HCT116 (cell line): ENCODE measurements at regions not wholly inside any gene's neighbourhood (a gene's known extent, or its start where the extent isn't known, plus 50 kb on each side); places are given as distances from the start of the nearest gene placed in this dataset.

Experiments used
- ATAC-seq: fragments of 200-7000 bp; cut with Tn5 transposase; 2 replicates; pipeline ENCODE4 v1.9.1; 2020; ENCODE audit warnings: mild to moderate bottlenecking, moderate library complexity
- BruUV-seq: library from RNA; stranded (reverse); fragments of 400-500 nt; replicated peaks from 2 replicates; lab custom pipeline; 2021; lab: Mats Ljungman, UMichigan
- CTCF ChIA-PET: fragments of 300-600 bp; sonication (Branson Sonifier 250); formaldehyde crosslinking; loops from one replicate; lab custom pipeline; 2021; ENCODE audit warnings: antibody characterized with exemption; lab: Charles Lee
- POLR2A ChIA-PET: fragments of 300-600, 350-600 bp; sonication (Branson Sonifier 250); formaldehyde crosslinking; loops from one replicate; lab custom pipeline; 2021; ENCODE audit warnings: antibody characterized with exemption; lab: Charles Lee
- RAD21 ChIA-PET, 2 experiments: fragments of 300-600 bp; sonication (Branson Sonifier 250); formaldehyde crosslinking; loops; one replicate each; lab custom pipeline; 2023; ENCODE audit warnings: low total read pairs in 2 of 2; ENCODE audit not compliant: uncharacterized antibody in 2 of 2, unreplicated experiment in 2 of 2, low non-redundant PET in 1 of 2; lab: Charles Lee
- DNase-seq: peaks from one replicate; pipeline ENCODE4 v3.0.0-alpha.2; 2010; ENCODE audit warnings: low read depth, low spot score
- H2AFZ ChIP-seq: fragments of 200-600 bp; shearing (Covaris generic), sonication (generic); 2 replicates; pipeline ENCODE4 v1.6.1; 2017; ENCODE audit warnings: low read depth, mixed run types, mixed read lengths, antibody characterized with exemption, low read length; ENCODE audit not compliant: poor library complexity, severe bottlenecking
- H3K27ac ChIP-seq: 2 replicates; pipeline ENCODE4 v1.5.1; 2012; ENCODE audit warnings: low read depth, low read length
- H3K27me3 ChIP-seq: fragments of 200-600 bp; sonication (generic); 2 replicates; pipeline ENCODE4 v1.6.1; 2016; ENCODE audit warnings: mixed run types, low read length, mixed read lengths; ENCODE audit not compliant: insufficient read depth
- H3K36me3 ChIP-seq, 2 experiments: fragments of 200-500 bp in 1 of 2; fragments of 200-600 bp in 1 of 2; sonication (Bioruptor generic) in 1 of 2; sonication (generic) in 1 of 2; 2 replicates each; pipeline versions ENCODE4 v1.5.1 to v1.6.1; 2014 to 2016; ENCODE audit warnings: low read length in 2 of 2, inconsistent platforms in 1 of 2, mixed read lengths in 1 of 2, mixed run types in 1 of 2; ENCODE audit not compliant: insufficient read depth in 2 of 2, control insufficient read depth in 1 of 2
- H3K4me1 ChIP-seq, 2 experiments: fragments of 200-600 bp in 1 of 2; sonication (generic) in 1 of 2; 2 replicates each; pipeline versions ENCODE4 v1.5.1 to v1.6.1; 2012 to 2017; ENCODE audit warnings: low read length in 2 of 2, inconsistent platforms in 1 of 2, mild to moderate bottlenecking in 1 of 2, mixed read lengths in 1 of 2, mixed run types in 1 of 2, moderate library complexity in 1 of 2; ENCODE audit not compliant: insufficient read depth in 2 of 2, control insufficient read depth in 1 of 2
- H3K4me2 ChIP-seq: fragments of 200-600 bp; sonication (generic); 2 replicates; pipeline ENCODE4 v1.6.1; 2017; ENCODE audit warnings: mixed run types, low read length, mixed read lengths
- H3K4me3 ChIP-seq, 2 experiments: fragments of 200-600 bp in 1 of 2; sonication (generic) in 1 of 2; replicated peaks in 1 of 2; 2 replicates each; pipeline ENCODE4 v1.5.1; 2011 to 2016; ENCODE audit warnings: low read length in 2 of 2, control low read depth in 1 of 2, low read depth in 1 of 2, mild to moderate bottlenecking in 1 of 2, mixed read lengths in 1 of 2, mixed run types in 1 of 2
- H3K79me2 ChIP-seq: fragments of 200-600 bp; sonication (generic); 2 replicates; pipeline ENCODE4 v1.6.1; 2017; ENCODE audit warnings: mild to moderate bottlenecking, mixed run types, low read length, moderate library complexity, mixed read lengths; ENCODE audit not compliant: insufficient read depth
- H3K9ac ChIP-seq: fragments of 200-600 bp; sonication (generic); 2 replicates; pipeline ENCODE4 v1.6.1; 2016; ENCODE audit warnings: low read length, mixed read lengths
- H3K9me2 ChIP-seq: fragments of 200-600 bp; sonication (generic), shearing (Covaris generic); 2 replicates; pipeline ENCODE4 v1.6.1; 2017; ENCODE audit warnings: mixed run types, mild to moderate bottlenecking, moderate library complexity; ENCODE audit not compliant: insufficient read depth
- H3K9me3 ChIP-seq, 2 experiments: fragments of 200-500 bp in 1 of 2; fragments of 200-600 bp in 1 of 2; sonication (Bioruptor generic) in 1 of 2; sonication (generic) in 1 of 2; 2 replicates each; pipeline ENCODE4 v1.6.1; 2014 to 2017; ENCODE audit warnings: low read length in 2 of 2, mixed read lengths in 2 of 2, inconsistent platforms in 1 of 2, low read depth in 1 of 2, mild to moderate bottlenecking in 1 of 2, mixed run types in 1 of 2, moderate library complexity in 1 of 2; ENCODE audit not compliant: control insufficient read depth in 1 of 2, insufficient read depth in 1 of 2
- H4K20me1 ChIP-seq: fragments of 200-600 bp; sonication (generic), shearing (Covaris generic); 2 replicates; pipeline ENCODE4 v1.6.1; 2017; ENCODE audit warnings: mixed run types, mild to moderate bottlenecking, moderate library complexity; ENCODE audit not compliant: insufficient read depth
- CBX3 ChIP-seq: IDR thresholded peaks from 2 replicates; pipeline ENCODE4 v1.6.1; 2012; ENCODE audit warnings: low read depth
- ELF1 ChIP-seq: IDR thresholded peaks from 2 replicates; pipeline ENCODE4 v1.6.1; 2012; ENCODE audit warnings: low read depth, borderline replicate concordance
- FOSL1 ChIP-seq: IDR thresholded peaks from 2 replicates; pipeline ENCODE4 v1.6.1; 2012; ENCODE audit warnings: low read depth
- JUND ChIP-seq: IDR thresholded peaks from 2 replicates; pipeline ENCODE4 v1.6.1; 2012
- SIN3A ChIP-seq: IDR thresholded peaks from 2 replicates; pipeline ENCODE4 v1.6.1; 2012; ENCODE audit warnings: low read depth
- YY1 ChIP-seq: IDR thresholded peaks from 2 replicates; pipeline ENCODE4 v1.6.1; 2011; ENCODE audit warnings: low read length, low read depth, moderate library complexity, mild to moderate bottlenecking; ENCODE audit not compliant: insufficient replicate concordance; ENCODE audit errors: extremely low read depth
- ZFX ChIP-seq: fragments of 450-650 bp; IDR thresholded peaks from 2 replicates; pipeline ENCODE4 v1.6.1; 2017
- intact Hi-C: fragments of 100-400 bp; cut with micrococcal nuclease; formaldehyde crosslinking; loops from 2 replicates; pipeline ENCODE4 v1.10.0; 2022
- TF ChIP-seq, protein P1 (sequence below): IDR thresholded peaks from 2 replicates; pipeline ENCODE4 v1.6.1; 2012; ENCODE audit warnings: low read depth

DNA sequence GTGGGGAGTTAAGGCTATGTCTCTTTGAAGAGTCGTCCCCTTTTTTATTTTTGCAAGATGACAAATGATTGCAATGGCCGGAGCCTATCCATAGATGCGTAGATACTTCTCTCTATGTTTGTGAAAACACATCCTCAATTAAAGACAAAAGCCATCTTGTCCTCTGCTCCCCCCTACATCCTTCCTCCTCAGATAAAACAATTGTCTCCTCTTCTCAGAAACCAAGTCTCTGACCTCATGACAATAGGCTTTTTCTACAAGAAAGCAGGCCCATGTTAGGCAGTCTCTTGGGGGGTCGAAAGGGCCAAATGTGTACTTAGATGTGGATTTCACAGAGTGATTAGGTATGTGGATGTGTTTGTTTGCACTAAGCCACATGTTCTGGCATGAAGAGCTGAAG lies 51.1 kb upstream of the SSTR4 start:
- Histone ChIP-seq H2AFZ (no peak overlapping the region), H3K9me3 (no peaks in the 10 kb centered on the region), H3K4me3 (no peak overlapping the region), H3K36me3 (no peaks in the 10 kb centered on the region), H3K9me2 (no peaks in the 10 kb centered on the region), H3K79me2 (no peaks in the 10 kb centered on the region), H3K9ac (no peak overlapping the region), H3K4me1 (no peaks in the 10 kb centered on the region), H3K27ac (no peak overlapping the region), H3K27me3 (peaks cover 47% of the 10 kb centered on the region), H4K20me1 (no peaks in the 10 kb centered on the region), H3K4me2 (no peak overlapping the region)
- TF ChIP-seq, protein P1, sequence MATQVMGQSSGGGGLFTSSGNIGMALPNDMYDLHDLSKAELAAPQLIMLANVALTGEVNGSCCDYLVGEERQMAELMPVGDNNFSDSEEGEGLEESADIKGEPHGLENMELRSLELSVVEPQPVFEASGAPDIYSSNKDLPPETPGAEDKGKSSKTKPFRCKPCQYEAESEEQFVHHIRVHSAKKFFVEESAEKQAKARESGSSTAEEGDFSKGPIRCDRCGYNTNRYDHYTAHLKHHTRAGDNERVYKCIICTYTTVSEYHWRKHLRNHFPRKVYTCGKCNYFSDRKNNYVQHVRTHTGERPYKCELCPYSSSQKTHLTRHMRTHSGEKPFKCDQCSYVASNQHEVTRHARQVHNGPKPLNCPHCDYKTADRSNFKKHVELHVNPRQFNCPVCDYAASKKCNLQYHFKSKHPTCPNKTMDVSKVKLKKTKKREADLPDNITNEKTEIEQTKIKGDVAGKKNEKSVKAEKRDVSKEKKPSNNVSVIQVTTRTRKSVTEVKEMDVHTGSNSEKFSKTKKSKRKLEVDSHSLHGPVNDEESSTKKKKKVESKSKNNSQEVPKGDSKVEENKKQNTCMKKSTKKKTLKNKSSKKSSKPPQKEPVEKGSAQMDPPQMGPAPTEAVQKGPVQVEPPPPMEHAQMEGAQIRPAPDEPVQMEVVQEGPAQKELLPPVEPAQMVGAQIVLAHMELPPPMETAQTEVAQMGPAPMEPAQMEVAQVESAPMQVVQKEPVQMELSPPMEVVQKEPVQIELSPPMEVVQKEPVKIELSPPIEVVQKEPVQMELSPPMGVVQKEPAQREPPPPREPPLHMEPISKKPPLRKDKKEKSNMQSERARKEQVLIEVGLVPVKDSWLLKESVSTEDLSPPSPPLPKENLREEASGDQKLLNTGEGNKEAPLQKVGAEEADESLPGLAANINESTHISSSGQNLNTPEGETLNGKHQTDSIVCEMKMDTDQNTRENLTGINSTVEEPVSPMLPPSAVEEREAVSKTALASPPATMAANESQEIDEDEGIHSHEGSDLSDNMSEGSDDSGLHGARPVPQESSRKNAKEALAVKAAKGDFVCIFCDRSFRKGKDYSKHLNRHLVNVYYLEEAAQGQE = no peak
- TF ChIP-seq CBX3 (no peak), ZFX (no peak), JUND (no peak), FOSL1 (no peak), SIN3A (no peak), YY1 (no peak), ELF1 (no peak)
- BruUV-seq = no TSS peak
- ChIA-PET RAD21 (no interaction called here), POLR2A (no interaction called here), CTCF (interaction anchor here (1.4 kb wide), 1 partner anchor 9 kb away, joined by 3 read pairs; no protein-coding TSS in a partner anchor)
- no peak for DNase-seq
- intact Hi-C loops = no loop called here
- no peak for ATAC-seq
